Left colon (tissue), 2 donors: ENCODE measurements at regions not wholly inside any gene's neighbourhood (a gene's known extent, or its start where the extent isn't known, plus 50 kb on each side); places are given as distances from the start of the nearest gene placed in this dataset.
"Not testable (repeated sequence)": the region's sequence is repeated elsewhere in the genome, so short reads cannot be mapped to it uniquely, and the experiment has no call there.

Experiments
- ATAC-seq: fragments of 200-7000 bp; cut with Tn5 transposase; one replicate; pipeline ENCODE4 v1.9.1; 2020; ENCODE audit warnings: mild to moderate bottlenecking, moderate library complexity
- DNase-seq, 2 donors: peaks; one replicate each; pipeline ENCODE4 v3.0.0-alpha.2; 2020
- intact Hi-C, 2 donors: fragments of 100-400 bp; cut with DNase I in 1 of 2; cut with micrococcal nuclease in 1 of 2; formaldehyde crosslinking; loops; one replicate each; pipeline versions ENCODE4 v1.11.2 to v1.14.0; 2022; cut with DNase I, micrococcal nuclease
- donor health status: DM: no; HTN: no; CAD: no.
- donor health status: DM: yes; HTN: yes; CAD: no.

DNA sequence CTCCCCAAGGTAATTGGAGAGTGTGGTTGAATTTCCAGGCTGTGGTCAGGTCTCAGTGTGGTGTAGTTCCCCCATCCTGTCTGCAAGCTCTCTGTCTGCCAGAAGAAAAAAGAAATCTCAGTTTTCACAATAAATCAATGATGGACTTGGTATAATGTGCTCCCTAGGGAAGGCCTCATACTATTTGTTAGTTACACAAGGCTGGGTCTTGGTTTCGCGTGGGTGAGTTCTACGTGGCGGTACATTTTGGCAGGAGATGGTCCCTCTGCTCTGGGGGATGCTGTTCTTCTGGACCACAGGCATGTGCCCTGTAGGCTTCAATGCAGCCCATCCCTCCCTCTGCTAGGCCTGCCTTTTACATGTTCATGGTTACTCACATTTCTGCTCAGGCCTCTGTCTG, 206.4 kb upstream of the PELI2 start:
- ATAC-seq (no peak), DNase-seq (no peak)
- intact Hi-C loops: no loop called here

DNA sequence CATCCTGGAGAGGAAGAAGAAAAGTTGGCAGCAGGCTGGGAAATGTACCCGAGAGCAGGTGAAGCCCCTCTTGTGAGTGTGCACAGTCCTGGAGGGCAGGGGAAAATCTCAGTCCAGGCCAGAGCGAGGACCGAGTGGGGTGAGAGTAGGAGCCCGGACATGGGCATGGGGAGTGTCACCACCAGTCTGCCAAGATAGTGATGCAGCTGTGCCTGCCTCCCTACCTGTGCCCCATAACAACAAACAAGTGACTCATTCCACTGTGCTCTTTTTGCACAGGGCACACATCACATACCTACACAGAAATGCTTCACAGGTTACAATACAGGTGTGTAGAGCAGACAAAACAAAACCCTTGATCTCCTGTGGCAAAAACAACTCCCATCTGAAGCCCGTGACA, 205.9 kb upstream of the PELI2 start:
- no peak for DNase-seq
- ATAC-seq: no peak

DNA sequence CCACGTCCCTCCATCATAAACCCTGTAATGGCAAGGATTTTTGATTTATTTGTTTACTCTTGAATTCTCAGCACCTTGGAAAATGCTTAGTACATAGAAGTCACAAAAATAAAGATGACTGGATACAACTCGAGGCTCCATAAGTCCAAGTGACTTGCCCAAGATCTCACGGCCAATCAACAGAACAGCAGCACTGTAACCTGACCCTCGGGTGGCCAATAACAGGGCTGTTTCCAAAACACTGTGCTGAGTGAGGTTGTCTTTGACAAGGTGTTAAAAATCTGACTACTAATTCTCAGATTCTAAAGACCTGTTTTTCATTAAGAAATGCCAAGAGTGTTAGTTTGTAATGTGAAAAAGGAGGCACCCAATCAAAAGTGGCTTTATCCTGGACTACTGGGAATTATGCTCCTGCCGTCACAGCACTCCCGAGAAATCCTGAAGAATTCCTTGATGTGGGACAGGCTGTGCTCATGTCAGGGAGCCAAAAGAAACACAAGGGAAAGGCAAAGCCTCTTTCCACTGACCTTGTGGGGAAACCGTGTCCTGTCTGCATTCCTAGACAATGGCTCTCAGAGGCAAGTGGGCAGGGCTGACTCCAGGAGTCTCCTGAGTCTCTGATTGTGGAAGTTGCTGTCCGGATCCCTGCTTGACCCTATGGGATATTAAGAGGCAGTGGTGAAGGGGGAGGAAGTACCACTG, 204.7 kb upstream of the PELI2 start:
- ATAC-seq (no peak), DNase-seq (no peak)
- intact Hi-C loops: no loop called here

More for the DNA sequence above, 205.9 kb upstream of the PELI2 start:
- intact Hi-C loops: no loop called here

DNA sequence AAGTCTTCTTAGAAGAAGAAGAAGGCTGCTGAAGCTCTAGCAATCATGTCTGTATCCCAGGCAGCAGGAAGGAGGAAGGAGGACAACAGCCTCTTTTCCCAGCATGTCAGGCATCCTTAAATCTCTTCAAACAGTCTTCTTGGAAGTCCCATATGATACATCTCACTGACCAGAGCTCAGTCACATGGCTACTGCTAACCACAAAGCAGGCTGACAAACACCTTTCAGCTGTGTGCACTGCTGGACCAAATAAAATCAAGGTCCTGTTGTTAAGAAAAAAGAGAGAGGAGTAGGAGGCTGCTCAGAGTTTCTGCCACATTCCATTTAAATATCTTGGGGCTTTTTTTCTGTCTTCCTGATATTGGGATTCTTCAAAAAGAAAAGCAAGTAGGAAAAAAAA, 203.4 kb upstream of the PELI2 start:
- DNase-seq (no peak), ATAC-seq (no peak)
- intact Hi-C loops: no loop called here

DNA sequence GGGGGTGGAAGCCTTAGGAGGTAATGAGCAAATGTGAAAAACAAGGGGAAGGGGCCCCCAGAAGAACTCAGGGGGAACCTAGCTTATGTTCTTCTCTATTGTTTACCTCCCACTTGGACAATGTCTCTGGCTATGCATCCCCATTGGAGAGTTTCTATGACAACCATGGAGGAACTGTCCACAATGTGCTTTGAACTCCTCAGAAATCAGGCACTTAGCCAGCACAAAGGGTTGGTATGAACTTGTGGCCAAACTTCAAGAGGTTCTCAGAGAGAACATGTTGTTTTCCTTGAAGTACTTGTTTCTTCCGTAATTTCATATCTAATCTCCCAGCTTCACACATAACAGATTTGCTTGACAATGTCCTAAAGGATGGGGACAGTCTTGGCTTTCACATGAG, 202.8 kb upstream of the PELI2 start:
- DNase-seq (no peak), ATAC-seq (no peak)
- intact Hi-C loops: no loop called here

DNA sequence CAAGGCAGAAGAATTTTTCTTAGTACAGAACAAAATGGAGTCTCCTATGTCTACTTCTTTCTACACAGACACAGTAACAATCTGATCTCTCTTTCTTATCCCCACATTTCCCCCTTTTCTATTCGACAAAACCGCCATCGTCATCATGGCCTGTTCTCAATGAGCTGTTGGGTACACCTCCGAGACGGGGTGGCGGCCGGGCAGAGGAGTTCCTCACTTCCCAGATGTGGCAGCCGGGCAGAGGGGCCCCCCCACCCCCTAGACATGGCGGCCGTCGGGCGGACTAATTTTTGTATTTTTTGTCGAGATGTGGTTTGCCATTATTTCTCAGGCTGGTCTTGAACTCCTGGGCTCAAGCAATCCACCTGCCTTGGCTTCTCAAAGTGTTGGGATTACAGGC, 198.4 kb upstream of the PELI2 start:
- intact Hi-C loops, DNase-seq, ATAC-seq: not testable (repeated sequence)

DNA sequence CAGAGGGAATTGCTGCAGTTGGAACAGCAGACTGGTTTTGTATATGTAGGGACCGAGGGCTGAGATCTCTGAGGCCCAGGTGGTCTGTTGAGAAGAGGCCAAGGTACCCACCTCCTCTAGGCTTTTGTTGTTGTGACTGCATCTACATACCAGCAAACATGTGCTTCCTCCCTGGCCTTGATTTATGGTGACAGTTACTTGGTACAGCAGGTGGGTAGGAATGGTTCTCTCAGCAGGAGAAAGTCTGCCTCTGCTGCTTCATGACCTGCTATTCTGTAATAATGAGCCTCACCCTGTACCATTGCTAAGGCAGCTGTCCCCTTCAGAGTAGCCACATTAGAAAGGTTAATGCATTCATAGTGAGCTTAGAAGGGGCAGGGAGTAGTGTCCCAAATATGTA, 196.7 kb upstream of the PELI2 start:
- intact Hi-C loops: no loop called here
- no peak for DNase-seq
- no peak for ATAC-seq

DNA sequence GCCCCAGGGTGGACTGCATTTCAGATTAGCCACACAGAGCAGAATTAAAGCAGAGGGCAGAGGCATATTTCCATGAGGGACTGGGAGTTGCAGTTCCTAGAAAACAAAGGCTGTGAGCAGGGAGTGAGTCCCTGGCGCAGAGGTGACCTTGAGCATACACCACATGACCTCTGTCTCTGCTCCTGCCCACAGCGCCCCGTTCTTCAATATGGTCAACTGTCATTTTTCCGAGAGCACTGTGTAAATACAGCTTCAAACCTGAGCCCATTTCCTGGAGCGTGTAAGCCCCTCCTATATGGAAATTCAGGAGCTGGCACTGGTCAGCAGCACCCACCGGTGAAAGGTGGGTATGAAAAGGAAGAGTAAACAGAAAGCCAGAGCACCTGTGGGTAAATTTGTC, 192.2 kb upstream of the PELI2 start:
- intact Hi-C loops: no loop called here
- ATAC-seq: peak; percentile 79
- peak; percentile 41 to 58 for DNase-seq

DNA sequence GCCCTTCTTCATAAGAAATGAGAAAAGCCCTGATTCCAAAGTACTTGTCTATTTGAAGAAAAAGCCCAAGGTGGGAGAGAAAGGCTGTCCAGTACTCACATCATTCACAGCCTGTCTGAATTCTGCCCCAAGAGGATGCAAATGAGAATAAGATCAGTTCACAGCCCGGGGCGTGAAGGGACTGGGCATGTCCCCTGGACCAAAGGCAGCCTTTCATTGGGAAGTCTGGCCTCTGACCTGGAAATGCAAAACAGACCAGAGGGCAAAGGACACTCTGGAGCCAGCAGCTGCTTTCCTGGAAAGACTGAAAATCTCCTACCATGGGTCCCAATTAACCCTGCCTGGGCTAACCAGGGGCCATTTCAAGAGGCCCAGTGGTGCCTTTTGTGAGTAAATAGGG, 191.2 kb upstream of the PELI2 start:
- peak; percentile 66 for ATAC-seq
- DNase-seq: peak; percentile 35 to 44
- intact Hi-C loops: no loop called here

DNA sequence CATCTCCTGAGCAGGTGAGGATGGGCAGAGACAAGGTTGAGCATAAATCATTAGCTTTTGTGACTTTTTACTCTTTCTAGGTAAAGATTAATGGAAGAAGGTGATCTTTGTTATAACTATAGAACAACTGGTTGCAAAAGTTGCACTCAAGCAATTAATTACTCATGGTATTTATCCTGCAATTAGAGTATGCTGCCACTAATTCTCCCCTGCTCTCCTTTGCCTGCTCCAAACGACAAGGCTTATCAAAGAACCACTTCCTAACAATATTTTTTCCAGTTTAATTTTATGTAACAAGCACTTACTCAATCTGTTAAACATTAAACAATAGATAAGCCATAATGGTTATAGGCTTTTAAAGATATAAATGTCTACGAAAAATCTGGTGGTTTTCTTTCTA, 189.9 kb upstream of the PELI2 start:
- ATAC-seq (peak; percentile 58), DNase-seq (no peak)
- intact Hi-C loops: no loop called here

DNA sequence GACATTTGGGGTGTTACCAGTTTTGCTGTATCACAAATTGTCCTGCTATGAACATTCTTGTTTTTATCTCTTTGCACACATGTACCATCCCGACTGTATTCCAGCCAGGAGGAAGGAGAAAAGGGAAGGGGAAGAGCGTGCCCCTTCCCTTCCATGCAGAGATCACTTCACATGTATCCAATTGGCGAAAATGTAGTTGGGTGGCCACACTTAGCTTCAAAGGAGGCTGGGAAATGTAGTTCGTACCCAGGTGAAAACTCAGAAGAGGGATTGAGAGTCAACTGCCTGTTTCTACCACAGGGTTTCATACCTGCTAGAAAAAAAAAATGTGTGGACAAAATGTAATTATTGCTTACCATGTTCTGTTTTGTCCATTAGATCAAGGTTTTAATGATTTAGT, 189.1 kb upstream of the PELI2 start:
- intact Hi-C loops: no loop called here
- DNase-seq (no peak), ATAC-seq (no peak)

DNA sequence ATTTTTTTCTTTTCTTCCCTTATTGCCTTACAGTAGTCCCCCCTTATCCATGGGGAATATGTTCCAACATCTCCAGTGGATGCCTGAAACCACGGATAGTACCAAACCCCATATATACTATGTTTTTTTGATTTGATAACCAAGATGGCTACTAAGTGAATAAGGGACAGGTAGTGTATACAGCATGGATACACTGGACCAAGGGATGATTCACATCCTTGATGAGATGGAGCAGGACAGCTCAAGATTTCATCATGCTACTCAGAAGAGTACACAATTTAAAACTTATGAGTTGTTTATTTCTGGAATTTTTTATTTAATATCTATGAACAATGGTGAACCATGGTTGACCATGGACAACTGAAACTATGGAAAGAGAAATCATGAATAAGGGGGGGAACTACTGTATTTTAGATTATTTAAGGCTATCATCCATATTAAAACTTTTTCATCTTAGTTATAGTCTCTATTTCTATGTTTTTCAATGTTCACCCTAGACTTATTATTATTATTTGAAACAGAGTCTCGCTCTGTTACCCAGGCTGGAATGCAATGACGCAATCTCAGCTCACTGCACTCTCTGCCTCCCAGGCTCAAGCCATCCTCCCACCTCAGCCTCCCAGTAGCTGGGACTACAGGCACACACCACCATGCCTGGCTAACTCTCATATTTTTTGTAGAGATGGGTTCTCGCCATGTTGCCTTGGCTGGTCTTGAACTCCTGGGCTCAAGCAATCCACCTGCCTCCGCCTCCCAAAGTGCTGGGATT, 188.0 kb upstream of the PELI2 start:
- intact Hi-C loops: no loop called here
- ATAC-seq: no peak

DNA sequence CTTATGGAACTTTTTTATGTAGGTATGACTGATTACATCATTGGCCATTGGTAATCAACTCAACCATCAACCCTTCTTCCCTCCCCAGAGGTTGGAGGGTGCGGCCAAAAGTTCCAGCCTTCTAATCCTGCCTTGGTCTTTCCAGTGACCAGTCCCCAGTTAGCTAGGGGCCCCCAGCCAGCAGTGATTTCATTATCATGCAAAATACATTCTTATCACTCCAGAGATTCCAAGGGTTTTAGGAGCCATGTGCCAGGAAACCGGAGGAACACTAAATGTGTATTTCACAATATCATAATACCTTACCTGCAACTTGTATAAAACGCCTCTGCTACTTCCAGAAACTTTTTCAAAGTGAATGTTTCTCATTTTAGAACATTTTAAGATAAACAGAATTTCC, 181.5 kb upstream of the PELI2 start:
- no peak for ATAC-seq
- intact Hi-C loops: no loop called here

More for the DNA sequence above, 188.0 kb upstream of the PELI2 start:
- no peak for DNase-seq

DNA sequence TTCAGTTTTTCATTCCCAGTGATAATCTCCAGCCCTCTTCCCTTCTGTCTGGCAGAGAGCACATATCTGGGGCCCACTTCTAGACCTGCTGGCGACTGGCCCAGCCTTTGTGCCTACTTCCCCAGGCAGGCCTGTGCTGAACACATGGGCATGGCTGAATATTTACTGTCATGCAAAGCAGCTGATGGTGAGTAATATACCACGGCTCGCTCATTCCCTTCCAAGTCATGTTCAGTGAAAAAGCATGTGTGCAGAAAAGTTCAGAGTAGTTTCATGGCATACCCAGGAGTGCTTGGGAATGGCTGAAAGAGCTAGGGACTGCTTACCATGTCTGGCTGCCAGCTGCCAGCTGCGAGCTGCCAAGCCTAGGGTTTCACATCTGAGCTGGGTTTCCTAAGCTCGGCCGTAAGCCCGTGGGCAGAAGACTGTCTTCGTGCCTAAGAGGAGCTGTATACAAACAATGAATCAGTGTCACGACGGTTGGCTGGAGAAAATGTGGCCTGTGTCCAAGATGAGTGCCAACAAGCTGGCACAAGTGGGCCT, 179.9 kb upstream of the PELI2 start:
- DNase-seq: peak in 1 of 2 donors; percentile 31
- intact Hi-C loops: no loop called here
- ATAC-seq: no peak

More for the DNA sequence above, 181.5 kb upstream of the PELI2 start:
- no peak for DNase-seq

DNA sequence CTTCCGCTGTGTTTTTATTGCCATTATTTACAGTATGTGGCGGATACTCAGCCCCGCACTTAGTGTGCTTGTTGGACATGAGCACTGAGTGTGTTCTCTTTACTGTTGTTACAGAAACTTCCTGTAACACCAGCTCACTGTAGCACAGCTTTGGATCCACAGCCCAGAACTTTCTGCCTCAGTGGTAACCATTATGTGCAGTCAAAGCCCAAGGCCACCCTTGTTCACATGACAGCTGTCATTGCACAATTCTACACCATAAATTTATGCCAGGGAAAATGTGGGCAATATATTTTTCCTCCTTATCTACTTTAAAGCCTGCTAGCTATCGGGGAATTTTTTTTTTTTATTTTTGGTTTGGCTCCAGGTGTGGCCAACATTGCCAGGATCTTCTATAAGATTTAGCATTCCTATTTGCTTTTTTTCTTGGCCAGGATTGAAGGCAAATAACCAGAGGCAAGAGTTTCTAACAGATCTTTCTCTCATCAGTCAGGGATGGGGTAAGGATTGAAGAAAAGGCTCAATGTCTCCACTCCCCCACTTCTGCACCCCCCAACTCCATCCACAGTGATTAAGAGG, 176.0 kb upstream of the PELI2 start:
- ATAC-seq: peak; percentile 88

DNA sequence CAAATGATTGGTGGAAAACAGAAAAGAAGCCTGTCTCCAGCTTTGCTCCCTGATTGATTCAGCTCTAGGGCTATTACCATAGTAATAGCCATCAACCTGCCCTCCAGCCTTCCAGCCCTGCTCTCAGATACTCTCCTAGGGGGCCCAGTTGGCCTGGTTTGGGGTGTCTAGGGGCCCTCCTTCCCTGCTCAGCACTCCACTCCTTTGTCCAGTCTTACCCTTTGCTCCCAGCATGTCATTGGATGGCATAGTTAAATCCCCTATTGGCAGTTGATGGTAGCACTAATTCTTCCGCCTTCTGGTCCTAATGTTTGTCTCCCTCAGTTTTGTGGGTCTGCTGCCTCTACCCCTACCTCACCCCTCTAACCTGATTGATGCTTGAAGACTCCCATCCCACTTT, 175.4 kb upstream of the PELI2 start:
- no peak for ATAC-seq
- no peak for DNase-seq
- intact Hi-C loops: no loop called here

More for the DNA sequence above, 176.0 kb upstream of the PELI2 start:
- DNase-seq: peak in 1 of 2 donors; percentile 16
- intact Hi-C loops: no loop called here

DNA sequence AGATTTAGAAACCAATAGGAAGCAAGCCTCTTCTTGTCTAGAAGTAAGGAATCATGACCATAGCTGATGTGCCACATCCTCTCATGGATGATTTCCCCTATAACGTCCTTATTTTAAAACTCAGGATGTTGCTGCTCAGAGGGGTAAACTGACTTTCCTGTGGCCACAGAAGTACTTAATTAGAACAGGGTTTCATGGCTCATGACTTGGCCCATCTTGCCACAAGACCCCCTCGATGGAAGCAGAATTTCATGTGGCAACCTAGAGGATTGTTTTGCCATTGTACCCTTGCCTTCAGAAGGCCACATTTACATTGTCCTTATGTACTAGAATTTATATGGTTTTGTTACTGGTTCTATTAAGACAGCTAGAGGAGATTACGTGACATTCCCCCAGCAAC, 173.5 kb upstream of the PELI2 start:
- no peak for DNase-seq
- intact Hi-C loops: no loop called here
- ATAC-seq: no peak

DNA sequence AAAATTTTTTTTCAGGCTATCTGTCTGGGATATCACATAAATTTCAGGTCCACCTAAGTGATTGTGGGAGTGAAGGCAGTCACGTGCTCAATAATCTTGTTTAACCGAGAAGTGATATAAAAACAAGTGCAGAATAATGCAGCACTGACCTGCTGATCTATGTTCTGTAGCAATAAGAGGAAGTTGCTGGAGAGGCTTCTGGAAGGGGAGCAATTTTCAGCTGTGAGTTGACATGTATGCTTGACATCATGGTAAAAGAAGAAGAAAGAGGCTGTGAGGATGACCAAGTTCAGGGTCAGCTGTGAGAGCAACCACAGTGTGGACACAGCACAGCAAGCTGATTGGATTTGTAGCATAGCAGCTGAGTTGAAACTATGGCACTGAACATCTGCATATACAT, 172.0 kb upstream of the PELI2 start:
- intact Hi-C loops: no loop called here
- DNase-seq: no peak
- ATAC-seq: no peak

DNA sequence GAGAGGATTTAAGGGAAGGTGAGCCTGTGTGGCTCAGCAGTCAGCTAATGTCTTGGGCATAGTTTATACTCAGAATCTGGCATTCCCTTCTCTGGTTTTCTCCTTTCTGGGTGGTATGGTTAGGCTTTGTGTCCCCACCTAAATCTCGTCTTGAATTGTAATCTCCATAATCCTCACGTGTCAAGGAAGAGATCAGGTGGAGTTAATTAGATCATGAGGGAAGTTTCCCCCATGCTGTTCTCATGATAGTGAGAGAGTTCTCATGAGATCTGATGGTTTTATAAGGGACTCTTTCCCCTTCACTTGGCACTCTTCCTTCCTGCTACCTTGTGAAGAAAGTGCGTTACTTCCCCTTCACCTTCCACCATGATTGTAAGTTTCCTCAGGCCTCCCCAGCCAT, 169.8 kb upstream of the PELI2 start:
- ATAC-seq: no peak
- DNase-seq: no peak
- intact Hi-C loops: no loop called here

DNA sequence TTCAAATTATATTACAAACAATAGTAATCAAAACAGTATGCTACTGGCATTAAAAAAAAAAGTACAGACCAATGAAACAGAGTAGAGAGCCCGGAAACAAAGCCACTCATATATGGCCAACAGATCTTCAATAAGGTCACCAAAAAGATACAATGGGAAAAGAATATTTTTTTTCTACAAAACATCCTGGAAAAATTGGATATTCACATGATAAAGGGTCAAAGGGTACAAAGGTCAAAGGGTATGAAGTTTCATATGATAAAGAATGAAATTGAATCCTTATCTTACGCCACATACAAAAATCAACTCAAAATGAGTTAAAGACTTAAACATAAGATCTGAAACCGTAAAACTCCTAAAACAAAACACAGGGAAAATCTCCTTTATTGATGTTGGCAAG, 168.5 kb upstream of the PELI2 start:
- intact Hi-C loops: no loop called here
- DNase-seq: no peak
- ATAC-seq: no peak
